ENCODE measurements at regions not wholly inside any gene's neighbourhood (a gene's known extent, or its start where the extent isn't known, plus 50 kb on each side); places are given as distances from the start of the nearest gene placed in this dataset.

DNA sequence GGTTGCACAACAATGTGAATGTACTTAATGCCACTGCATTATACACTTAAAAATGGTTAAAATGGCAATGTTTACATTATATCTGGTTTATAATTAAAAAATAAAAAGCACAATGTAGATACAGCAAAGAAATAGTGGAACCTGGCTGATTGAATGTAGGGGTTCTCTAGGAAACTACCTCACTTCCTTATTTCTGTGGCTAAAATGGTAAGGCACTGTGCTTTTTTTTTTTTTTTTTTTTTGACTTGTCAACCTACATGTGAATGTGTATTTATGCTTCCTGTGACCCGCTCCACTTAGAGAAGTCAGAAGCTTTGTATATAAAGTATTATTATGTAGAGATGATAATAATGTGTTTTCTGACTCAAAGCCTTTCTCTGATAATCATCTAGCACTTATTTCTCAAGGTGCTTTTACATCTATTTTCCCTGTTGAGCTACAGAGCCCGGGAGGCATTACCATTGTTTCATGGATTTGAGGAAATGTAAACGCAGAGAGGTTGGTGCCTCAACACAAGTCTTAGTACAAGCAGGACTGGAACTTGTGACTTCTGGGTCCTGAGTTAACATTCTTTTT, 55.0 kb downstream of the SOX4 start:
- WGBS, 2 donors, result 57 to 84% methylated on average over 3 of the region's 3 CpGs
- Histone ChIP-seq H3K27ac (no peak overlapping the region), H3K4me1 (no peaks in the 10 kb centered on the region), H3K4me3 (no peak overlapping the region), H3K36me3 (replicated peaks in 1 of 2; ENCODE audit: insufficient read depth in 1 of 2, low read depth in 2 of 2) (no peaks in the 10 kb centered on the region), H3K27me3 (no peaks in the 10 kb centered on the region), H3K9me3 (no peaks in the 10 kb centered on the region)
- ATAC-seq, result no peak
- no peak for DNase-seq
- TF ChIP-seq, protein P1, sequence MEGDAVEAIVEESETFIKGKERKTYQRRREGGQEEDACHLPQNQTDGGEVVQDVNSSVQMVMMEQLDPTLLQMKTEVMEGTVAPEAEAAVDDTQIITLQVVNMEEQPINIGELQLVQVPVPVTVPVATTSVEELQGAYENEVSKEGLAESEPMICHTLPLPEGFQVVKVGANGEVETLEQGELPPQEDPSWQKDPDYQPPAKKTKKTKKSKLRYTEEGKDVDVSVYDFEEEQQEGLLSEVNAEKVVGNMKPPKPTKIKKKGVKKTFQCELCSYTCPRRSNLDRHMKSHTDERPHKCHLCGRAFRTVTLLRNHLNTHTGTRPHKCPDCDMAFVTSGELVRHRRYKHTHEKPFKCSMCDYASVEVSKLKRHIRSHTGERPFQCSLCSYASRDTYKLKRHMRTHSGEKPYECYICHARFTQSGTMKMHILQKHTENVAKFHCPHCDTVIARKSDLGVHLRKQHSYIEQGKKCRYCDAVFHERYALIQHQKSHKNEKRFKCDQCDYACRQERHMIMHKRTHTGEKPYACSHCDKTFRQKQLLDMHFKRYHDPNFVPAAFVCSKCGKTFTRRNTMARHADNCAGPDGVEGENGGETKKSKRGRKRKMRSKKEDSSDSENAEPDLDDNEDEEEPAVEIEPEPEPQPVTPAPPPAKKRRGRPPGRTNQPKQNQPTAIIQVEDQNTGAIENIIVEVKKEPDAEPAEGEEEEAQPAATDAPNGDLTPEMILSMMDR (IDR thresholded peaks at IDR 0.05), result no peak
- no peak for TF ChIP-seq POLR2A (IDR thresholded peaks at IDR 0.05)
- intact Hi-C loops (cut with DNase I), result no loop called here

DNA sequence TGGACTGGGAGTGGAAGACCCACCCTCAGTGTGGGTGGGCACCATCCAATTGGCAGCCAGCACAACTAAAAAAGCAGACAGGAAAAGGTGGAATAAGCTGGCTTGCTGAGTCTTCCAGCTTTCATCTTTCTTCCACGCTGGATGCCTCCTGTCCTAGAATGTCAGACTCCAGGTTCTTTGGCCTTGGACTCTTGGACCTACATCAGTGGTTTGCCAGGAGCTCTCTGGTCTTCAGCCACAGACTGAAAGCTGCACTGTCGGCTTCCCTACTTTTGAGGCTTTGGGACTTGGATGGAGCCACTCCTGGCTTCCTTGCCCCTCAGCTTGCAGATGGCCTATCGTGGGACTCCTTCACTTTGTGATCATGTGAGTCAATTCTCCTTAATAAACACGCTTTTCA, 59.8 kb downstream of the SOX4 start:
- WGBS, 2 donors, result 51 to 63% methylated on average over 4 of the region's 4 CpGs
- H3K36me3 ChIP-seq (replicated peaks in 1 of 2; ENCODE audit: insufficient read depth in 1 of 2, low read depth in 2 of 2), result no peaks in the 10 kb centered on the region
- no peaks in the 10 kb centered on the region for H3K27me3 ChIP-seq
- H3K27ac ChIP-seq, result no peak overlapping the region
- ATAC-seq (no peak), DNase-seq (no peak)
- H3K9me3 ChIP-seq, result no peaks in the 10 kb centered on the region
- peaks cover 13% of the 10 kb centered on the region for H3K4me1 ChIP-seq
- no peak for TF ChIP-seq POLR2A (IDR thresholded peaks at IDR 0.05)
- TF ChIP-seq, protein P1 (IDR thresholded peaks at IDR 0.05), result no peak
- intact Hi-C loops (cut with DNase I), result no loop called here
- no peak overlapping the region for H3K4me3 ChIP-seq

DNA sequence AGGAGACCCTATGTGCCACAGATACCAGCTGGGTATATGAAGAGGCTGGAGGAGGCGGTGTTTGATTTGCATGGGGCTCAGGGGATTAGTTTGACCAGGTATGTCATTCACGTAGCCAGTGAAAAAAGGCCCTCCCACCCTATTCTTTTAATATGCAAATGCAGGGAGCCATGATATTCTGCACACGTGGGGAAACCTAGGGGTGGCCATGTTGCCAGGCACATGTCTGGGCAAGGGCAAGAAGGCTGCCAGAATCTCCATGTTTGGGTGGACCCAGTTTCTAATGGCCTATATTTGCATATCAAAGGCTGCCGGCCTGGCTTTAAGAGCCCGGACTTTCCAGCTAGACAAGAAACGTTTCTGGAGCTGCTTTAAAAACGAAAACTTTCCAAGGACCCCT, 60.4 kb downstream of the SOX4 start:
- WGBS, 2 donors, result 65 to 80% methylated on average over 7 of the region's 7 CpGs
- no peaks in the 10 kb centered on the region for H3K9me3 ChIP-seq
- intact Hi-C loops (cut with DNase I), result no loop called here

DNA sequence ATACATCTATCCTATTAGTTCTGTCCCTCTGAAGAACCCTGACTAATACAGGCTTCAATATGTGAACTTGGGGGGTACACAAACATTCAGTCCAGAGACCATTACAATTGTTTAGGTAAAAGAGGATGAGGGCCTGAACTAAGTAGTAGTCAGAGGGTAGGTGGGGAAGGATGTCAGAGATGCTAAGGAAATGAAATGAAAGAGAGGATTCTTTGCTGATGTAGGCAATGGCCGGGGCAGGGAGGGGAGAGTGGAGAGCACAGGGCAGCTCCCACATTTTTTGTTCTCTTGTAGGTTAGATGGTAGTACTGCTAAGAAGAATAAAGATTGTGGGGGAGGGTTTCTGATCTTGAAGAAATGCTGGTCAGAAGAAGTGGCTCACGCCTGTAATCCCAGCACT, 60.8 kb downstream of the SOX4 start:
- no peak overlapping the region for H3K4me3 ChIP-seq
- TF ChIP-seq POLR2A (IDR thresholded peaks at IDR 0.05), result no peak
- TF ChIP-seq, protein P1 (IDR thresholded peaks at IDR 0.05), result no peak
- no peak overlapping the region for H3K27ac ChIP-seq
- H3K9me3 ChIP-seq, result no peaks in the 10 kb centered on the region
- no peak for DNase-seq
- 86 to 92% methylated on average over 2 of the region's 2 CpGs for WGBS, 2 donors
- intact Hi-C loops (cut with DNase I), result no loop called here
- H3K27me3 ChIP-seq, result no peaks in the 10 kb centered on the region
- peaks cover 13% of the 10 kb centered on the region for H3K4me1 ChIP-seq
- no peaks in the 10 kb centered on the region for H3K36me3 ChIP-seq (replicated peaks in 1 of 2; ENCODE audit: insufficient read depth in 1 of 2, low read depth in 2 of 2)
- ATAC-seq, result no peak

More for the DNA sequence above, 60.4 kb downstream of the SOX4 start:
- peaks cover 13% of the 10 kb centered on the region for H3K4me1 ChIP-seq
- TF ChIP-seq, protein P1 (IDR thresholded peaks at IDR 0.05), result no peak
- no peak for DNase-seq
- H3K27ac ChIP-seq, result no peak overlapping the region
- ATAC-seq, result no peak
- no peaks in the 10 kb centered on the region for H3K27me3 ChIP-seq
- no peaks in the 10 kb centered on the region for H3K36me3 ChIP-seq (replicated peaks in 1 of 2; ENCODE audit: insufficient read depth in 1 of 2, low read depth in 2 of 2)
- H3K4me3 ChIP-seq, result no peak overlapping the region

DNA sequence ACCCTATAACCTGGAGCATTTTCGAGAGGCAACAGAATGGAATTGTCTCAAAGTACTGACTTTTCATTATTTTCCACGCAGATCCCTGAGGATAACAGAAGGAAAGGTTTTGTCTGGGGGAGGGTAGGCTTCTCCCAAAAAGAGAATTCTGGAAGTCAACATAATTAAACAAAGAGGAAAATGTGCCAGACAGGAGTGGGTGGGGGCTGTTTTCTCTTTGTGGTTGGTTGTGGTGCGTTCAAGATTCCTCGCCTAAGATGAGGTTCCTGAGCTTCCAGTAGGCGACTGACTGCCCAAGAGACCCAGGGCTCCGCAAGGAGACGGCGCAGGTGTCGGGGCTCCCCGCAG, 70.4 kb downstream of the SOX4 start:
- intact Hi-C loops (cut with DNase I), result no loop called here
- peaks cover 0 to 18% of the 10 kb centered on the region in 2 donors for H3K27me3 ChIP-seq
- WGBS, 2 donors, result 30 to 67% methylated on average over 4 to 10 of the region's 10 CpGs
- no peaks in the 10 kb centered on the region for H3K36me3 ChIP-seq (replicated peaks in 1 of 2; ENCODE audit: insufficient read depth in 1 of 2, low read depth in 2 of 2)
- H3K9me3 ChIP-seq, result no peaks in the 10 kb centered on the region
- peaks cover 31% of the 10 kb centered on the region for H3K4me1 ChIP-seq
- no peak overlapping the region for H3K27ac ChIP-seq
- DNase-seq, result no peak
- TF ChIP-seq, protein P1 (IDR thresholded peaks at IDR 0.05), result no peak
- TF ChIP-seq POLR2A (IDR thresholded peaks at IDR 0.05), result no peak
- ATAC-seq, result no peak
- H3K4me3 ChIP-seq, result no peak overlapping the region
